Left cardiac atrium (tissue), 4 donors: ENCODE measurements at regions not wholly inside any gene's neighbourhood (a gene's known extent, or its start where the extent isn't known, plus 50 kb on each side); places are given as distances from the start of the nearest gene placed in this dataset.

Experiments
- ATAC-seq, 2 donors: fragments of 200-7000 bp; cut with Tn5 transposase; one replicate each; pipeline ENCODE4 v1.9.1; 2020; ENCODE audit warnings: mild to moderate bottlenecking in 2 of 2, moderate library complexity in 2 of 2
- DNase-seq: peaks from one replicate; pipeline ENCODE4 v3.0.0-alpha.2; 2020
- intact Hi-C, 2 donors: fragments of 100-400 bp; cut with DNase I; formaldehyde crosslinking; loops; one replicate each; pipeline versions ENCODE4 v1.14.1 to v1.15.1; 2022 to 2023
- donor health status: DM: no; HTN: yes; CAD: no.
- donor health status: DM: no; HTN: yes; CAD: no; lungs with severe emphysema.
- donor health status: DM: yes; HTN: yes; CAD: no.
- donor health status: Dilated cardiomyopathy.

GRCh38 chr7:16338065-16338464 lies 83.3 kb downstream of the CRPPA start:
- intact Hi-C loops = no loop called here
- ATAC-seq (no peak), DNase-seq (no peak)

GRCh38 chr7:16326106-16326505 lies 95.2 kb downstream of the CRPPA start:
- ATAC-seq (no peak), DNase-seq (no peak)
- intact Hi-C loops = no loop called here

- intact Hi-C loops = no loop called here
- ATAC-seq (peak; percentile 47 to 50), DNase-seq (no peak)
These were observed 98.0 kb downstream of the CRPPA start for GRCh38 chr7:16323313-16323712.

- intact Hi-C loops = no loop called here
- ATAC-seq = no peak
- DNase-seq = no peak
These were observed 101.2 kb downstream of the CRPPA start for GRCh38 chr7:16320099-16320660.

- DNase-seq (no peak), ATAC-seq (no peak)
These were observed 102.1 kb downstream of the CRPPA start for GRCh38 chr7:16318989-16319915.

GRCh38 chr7:16318463-16318862 lies 102.9 kb downstream of the CRPPA start:
- intact Hi-C loops = no loop called here
- ATAC-seq (no peak), DNase-seq (no peak)

More at GRCh38 chr7:16318989-16319915, 102.1 kb downstream of the CRPPA start:
- intact Hi-C loops = no loop called here

- ATAC-seq (no peak), DNase-seq (no peak)
- intact Hi-C loops = no loop called here
These were observed 103.9 kb downstream of the CRPPA start for GRCh38 chr7:16317406-16317805.

GRCh38 chr7:16315280-16315679 lies 106.1 kb downstream of the CRPPA start:
- DNase-seq (no peak), ATAC-seq (no peak)
- intact Hi-C loops = no loop called here

- ATAC-seq (no peak), DNase-seq (no peak)
- intact Hi-C loops = loop anchor here in 1 of 2 donors (10.0 kb wide), 1 partner anchor 46 kb away; no protein-coding TSS in a partner anchor
These were observed 112.2 kb downstream of the CRPPA start for GRCh38 chr7:16309129-16309528.

GRCh38 chr7:16301291-16301690 lies 120.0 kb downstream of the CRPPA start:
- no peak for DNase-seq
- ATAC-seq = no peak
- intact Hi-C loops = loop anchor here in 1 of 2 donors (10.0 kb wide), 1 partner anchor 54 kb away; no protein-coding TSS in a partner anchor

GRCh38 chr7:16300361-16300895 lies 120.9 kb downstream of the CRPPA start:
- intact Hi-C loops = loop anchor here in 1 of 2 donors (10.0 kb wide), 1 partner anchor 54 kb away; no protein-coding TSS in a partner anchor
- no peak for ATAC-seq

GRCh38 chr7:16299853-16300252 lies 121.5 kb downstream of the CRPPA start:
- no peak for ATAC-seq
- no peak for DNase-seq
- intact Hi-C loops = loop anchor here in 1 of 2 donors (10.0 kb wide), 1 partner anchor 55 kb away; no protein-coding TSS in a partner anchor

More at GRCh38 chr7:16300361-16300895, 120.9 kb downstream of the CRPPA start:
- no peak for DNase-seq

GRCh38 chr7:16298221-16298620 lies 123.1 kb downstream of the CRPPA start:
- intact Hi-C loops = no loop called here
- ATAC-seq (no peak), DNase-seq (no peak)

- DNase-seq (no peak), ATAC-seq (no peak)
- intact Hi-C loops = no loop called here
These were observed 125.8 kb downstream of the CRPPA start for GRCh38 chr7:16295558-16295957.

GRCh38 chr7:16293669-16294425 lies 127.5 kb downstream of the CRPPA start:
- intact Hi-C loops = no loop called here
- ATAC-seq = no peak

GRCh38 chr7:16284581-16284980 lies 136.8 kb downstream of the CRPPA start:
- no peak for DNase-seq
- intact Hi-C loops = no loop called here
- ATAC-seq = no peak

More at GRCh38 chr7:16293669-16294425, 127.5 kb downstream of the CRPPA start:
- DNase-seq = no peak

GRCh38 chr7:16278167-16278787 lies 143.1 kb downstream of the CRPPA start:
- intact Hi-C loops = no loop called here
- DNase-seq (no peak), ATAC-seq (no peak)

- ATAC-seq (peak in 1 of 2 donors; percentile 67), DNase-seq (no peak)
- intact Hi-C loops = no loop called here
These were observed 149.2 kb downstream of the CRPPA start for GRCh38 chr7:16271990-16272665.
